GM18520 (cell line): ENCODE measurements at regions not wholly inside any gene's neighbourhood (a gene's known extent, or its start where the extent isn't known, plus 50 kb on each side); places are given as distances from the start of the nearest gene placed in this dataset.
A peak's percentile ranks its signal among the peaks of the same experiment; 100 is the strongest.
"Not testable (repeated sequence)": the region's sequence is repeated elsewhere in the genome, so short reads cannot be mapped to it uniquely, and the experiment has no call there.

Experiments used
- ATAC-seq: cut with Tn5 transposase; IDR thresholded peaks from one replicate; pipeline ENCODE4 v1.9.1; 2021; ENCODE audit not compliant: unreplicated experiment

DNA sequence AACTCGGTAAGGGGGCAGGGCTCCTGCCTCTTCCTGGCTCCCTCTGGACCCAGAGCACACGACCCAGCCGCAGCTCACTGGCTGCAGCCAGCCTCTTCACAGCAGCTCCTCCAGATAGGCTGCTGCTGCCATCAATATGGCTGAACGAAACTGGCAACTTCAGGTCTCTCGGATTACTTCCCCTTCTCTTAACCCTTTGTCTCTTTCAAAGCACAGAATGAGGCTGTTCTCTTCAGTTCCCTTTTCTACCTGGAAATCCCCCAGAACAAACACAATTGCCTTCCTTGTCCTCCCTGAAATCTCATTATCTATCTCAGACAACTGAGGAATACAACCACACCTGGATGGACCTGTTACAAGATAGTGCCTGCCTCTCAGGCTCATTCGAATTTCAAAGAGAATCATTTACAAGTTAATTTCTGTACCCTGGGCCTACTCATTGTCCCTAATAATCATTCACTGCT is 193.4 kb upstream of the MBL2 start:
- peak; percentile 97 for ATAC-seq

DNA sequence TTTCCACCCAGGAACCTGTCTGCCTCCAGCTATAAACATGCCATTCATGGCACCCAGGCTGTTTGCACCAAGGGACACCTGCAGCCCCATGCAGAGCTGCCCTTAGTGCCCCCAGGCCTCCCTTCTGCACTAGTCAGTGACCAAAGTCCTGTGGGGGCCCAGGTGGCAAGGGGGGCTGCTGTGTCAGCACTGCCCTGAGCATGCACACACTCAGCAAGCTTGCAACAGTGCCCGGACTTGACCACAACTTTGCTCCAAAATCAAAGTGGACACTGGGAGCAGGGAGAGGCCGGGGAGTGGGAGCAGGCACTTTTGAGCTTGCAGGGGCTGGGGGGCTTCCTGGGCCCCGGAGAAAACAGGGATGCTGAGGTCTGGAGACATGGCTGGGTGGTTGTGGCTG is 192.9 kb upstream of the MBL2 start:
- ATAC-seq, result no peak

DNA sequence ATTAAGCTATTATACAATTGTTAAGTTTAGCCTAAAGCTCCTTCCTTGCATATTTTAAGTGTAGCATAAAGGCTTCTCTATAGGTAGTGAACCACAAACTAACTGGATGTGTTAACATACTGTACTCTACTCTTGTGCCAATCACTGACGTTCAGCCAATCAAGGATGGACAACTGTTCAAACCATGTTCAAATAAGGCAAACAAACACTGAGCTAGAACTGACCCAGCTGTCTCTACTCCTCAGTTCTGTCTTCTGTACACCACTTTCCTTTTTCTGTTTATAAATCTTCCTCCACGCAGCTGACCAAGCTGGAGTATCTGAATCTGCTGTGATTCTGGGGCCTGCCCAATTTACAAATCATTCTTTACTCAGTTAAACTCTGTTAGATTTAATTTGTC is 188.7 kb upstream of the MBL2 start:
- no peak for ATAC-seq

DNA sequence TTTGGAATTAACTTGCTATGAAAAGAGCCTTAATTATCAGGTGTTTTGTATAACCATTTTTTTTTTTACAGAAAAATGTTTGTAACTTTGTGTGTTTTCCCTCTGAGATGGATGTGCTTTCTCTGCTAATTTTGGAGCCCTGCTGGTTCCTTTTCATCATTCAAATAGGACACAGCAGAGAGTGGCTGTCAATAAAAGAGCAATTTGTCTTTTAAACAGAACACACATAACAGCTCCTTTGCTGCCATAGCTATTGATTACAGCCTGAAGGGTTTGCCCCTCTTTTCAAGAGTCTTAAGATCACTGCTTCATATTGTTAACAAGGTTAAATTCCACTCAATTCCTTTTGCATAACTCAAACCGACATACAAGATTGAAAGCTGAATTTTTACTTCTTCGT is 187.2 kb upstream of the MBL2 start:
- no peak for ATAC-seq

DNA sequence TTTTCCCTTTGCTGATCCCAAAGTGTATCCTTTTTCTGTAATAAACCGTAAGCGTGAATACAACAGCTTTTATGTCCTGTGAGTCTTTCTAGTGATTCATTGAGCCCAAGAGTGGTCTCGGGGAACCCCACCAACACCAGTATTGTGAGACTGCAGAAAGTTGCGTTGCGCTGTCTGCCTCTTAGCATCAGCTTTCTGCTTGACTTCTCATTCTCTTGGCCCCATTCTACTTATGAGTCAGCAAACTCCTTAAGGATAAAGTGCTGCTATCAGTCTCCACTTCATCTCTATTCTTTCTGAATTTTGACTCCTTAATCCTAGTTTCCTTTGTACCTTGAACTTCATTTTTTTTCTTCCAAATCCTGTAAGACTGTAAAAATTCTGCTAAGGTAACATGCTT is 184.3 kb upstream of the MBL2 start:
- ATAC-seq, result no peak

DNA sequence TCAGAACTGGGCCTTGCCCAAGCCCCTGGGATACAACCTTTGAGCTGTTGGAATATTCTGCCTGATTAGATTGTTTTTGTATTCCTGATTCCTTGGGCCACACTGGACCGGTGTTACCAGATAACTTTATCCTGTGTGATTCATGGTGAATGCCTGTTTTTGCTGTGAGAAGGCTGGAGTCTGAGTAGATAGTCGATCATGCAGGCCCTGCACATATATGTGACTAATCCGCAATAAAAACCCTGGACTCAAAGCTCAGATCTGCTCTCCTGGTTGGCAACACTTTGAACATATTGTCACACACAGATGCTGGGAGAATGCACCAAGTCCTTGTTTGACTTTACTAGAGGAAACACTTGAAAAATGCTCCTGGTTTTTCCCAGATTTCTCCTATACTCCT is 183.9 kb upstream of the MBL2 start:
- no peak for ATAC-seq

DNA sequence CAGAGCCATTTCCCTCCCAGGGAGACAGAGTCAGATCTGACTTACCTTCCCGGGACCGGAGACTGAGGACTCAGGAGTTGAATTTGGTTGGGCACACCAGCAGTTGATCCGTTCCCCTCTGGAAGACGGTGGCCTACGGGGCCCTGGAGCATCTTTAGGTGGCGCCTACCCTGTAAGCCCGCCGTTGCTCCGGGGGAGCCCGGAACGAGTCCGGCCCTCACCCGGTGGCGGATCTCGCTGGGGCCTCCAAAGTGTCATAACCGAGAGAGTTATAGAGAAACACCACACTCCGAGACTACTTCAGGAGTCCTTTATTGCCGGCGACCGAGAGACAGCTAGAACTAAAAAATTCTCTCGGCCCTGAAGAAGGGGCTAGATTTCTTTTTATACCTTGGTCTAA is 182.8 kb upstream of the MBL2 start:
- ATAC-seq, result no peak

DNA sequence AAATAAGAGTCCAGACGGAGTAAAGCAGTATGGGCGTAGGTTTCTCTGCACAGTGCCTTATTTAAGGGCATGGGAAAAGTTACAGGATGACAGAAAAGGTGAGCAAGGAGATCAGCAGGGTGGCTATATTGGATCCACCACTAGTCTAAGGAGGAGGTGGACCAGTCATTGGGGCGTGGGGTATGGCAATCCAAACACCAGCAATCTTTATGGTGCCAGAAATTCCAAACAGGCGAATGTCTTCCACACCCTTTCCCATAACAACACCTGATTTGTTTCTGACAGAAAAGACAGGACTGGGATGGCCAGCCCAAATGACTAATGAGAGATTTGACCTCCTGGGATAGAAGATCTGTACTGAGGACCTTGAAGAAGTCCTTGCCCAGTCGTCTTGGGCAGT is 181.8 kb upstream of the MBL2 start:
- no peak for ATAC-seq

DNA sequence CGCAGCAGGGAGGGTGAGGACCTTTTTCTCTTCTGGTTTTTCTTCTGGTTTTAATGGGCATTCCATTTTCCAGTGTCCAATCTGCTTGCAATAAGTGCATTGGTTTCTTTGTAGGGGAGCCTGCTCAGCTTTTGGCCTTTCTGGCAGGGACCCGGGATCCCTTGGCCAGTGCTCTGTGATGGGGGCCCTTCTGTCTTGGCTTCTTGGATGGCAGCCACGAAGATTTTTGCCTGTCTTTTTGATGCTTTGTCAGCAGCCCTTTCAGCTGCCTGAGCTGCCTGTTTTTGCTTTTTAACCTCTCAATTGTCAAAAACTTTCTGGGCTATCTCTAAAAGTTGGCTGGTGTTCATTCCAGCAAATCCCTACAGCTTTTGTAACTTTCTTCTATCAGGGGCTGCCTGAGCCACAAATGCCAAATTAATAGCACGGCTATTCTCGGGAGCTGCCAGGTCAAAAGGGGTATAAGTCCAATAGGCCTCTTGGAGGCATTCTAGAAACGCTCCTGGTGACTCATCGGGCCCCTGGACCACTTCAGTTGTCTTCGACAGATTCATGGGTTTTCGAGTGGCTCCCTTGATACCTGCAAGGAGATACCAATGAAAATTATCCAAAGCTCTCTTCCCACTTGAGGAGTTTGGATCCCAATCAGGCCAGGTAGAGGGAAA is 179.9 kb upstream of the MBL2 start:
- no peak for ATAC-seq

DNA sequence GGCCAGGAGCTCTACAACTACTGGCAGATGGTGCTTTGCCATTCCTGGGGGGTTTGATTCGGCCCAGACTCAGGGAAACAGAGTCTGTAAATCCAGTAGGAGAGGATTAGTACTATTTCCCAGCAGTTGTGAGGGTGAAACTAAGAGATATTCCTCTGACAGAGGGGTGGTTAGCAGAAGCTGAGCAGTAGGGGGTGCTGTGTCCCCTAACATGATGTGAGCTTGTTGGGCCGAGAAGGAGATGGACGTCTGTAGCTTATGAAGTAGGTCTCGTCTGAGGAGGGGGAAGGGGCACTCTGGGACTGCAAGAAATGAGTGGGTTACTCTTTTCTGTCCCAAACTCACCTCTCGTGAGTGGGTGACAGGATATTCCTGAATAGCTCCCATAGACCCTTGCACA is 179.2 kb upstream of the MBL2 start:
- ATAC-seq, result no peak

DNA sequence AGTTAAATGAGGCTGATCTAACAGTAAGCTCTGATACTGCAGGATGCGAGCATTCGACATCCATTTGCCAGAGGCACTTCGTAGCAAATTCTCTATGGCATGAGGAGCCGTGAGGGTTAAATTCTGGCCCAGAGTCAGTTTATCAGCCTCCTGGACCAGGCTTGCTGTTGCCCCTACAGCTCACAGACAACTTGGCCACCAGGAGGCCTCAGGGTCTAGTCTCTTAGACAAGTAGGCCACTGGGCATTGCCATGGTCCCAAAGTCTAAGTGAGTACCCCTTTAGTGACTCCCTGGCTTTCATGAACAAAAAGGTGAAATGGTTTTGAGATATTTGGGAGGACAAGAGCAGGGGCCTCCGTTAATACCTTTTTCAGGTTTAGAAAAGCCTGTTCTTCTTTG is 178.0 kb upstream of the MBL2 start:
- ATAC-seq, result no peak

DNA sequence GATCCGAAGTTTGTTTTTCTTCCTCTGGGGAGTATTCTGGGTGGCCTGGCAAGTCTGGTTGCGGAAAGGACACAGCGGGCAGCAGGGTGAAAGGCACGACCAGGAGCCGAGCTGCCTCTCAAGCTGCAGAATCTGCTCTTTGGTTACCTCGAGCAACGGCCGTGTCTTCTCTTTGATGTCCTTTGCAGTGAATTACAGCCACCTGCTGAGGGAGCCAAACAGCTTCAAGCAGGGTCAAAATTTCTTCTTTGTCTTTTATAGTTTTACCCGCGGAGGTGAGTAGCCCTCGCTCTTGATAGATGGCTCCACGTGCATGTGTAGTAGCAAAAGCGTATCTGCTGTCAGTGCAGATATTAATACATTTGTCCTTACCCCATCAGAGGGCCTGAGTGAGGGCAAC is 177.3 kb upstream of the MBL2 start:
- no peak for ATAC-seq

DNA sequence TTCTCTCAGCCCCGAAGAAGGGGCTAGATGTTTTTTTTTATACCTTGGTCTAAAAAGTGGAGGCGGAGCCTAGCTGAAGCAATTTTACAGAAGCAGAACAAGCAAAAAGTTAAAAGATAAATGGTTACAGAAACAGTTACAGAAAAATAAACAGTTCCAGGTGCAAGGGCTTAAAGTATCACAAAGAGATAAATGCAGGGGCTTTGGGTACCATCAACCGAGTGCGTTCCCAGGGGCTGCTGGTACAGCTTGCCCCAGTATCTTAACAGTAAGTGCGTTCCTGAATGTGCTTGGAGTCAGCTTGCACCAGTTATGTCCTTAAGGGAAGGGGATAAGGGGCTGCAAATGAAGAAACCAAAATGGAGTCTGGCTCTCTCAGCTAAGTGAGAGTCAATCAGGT is 173.9 kb upstream of the MBL2 start:
- ATAC-seq, result no peak

DNA sequence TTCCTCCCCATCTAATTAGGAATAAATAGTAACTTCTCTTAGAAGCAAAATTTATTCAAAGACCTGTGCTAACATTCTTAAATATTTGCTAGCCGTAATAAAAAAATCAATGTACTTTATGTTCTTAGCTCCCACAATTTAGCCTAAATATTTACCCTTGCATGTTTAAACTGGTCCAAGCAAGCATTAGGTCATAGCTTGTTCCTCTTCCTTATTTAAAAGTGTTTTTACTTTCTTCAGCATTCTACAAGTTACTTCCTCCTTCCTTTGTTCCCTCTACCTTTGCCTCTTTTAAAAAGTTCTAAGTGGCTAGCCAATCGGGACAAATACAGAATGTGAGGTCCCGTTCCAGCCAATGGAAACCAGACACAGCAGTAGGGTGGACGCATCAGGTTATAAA is 172.9 kb upstream of the MBL2 start:
- ATAC-seq, result not testable (repeated sequence)

DNA sequence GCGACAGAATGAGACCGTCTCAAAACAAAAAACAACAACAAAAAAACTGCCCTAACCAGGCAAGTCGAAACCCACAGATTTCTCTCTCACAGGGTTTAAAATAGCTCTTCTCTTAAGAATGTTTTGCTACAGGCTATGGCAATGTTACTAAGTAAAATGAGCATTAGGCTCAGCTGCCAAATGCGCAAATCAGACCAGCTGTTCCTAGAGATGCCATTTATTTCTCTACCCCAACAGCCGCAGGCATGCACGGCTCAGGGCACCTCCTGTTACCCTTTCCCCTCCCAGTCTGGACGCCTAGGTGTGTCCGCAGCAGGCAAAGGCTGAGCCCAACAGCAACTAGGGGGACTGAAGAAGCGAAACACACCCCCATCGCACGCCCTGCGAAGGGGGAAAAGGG is 168.3 kb upstream of the MBL2 start:
- no peak for ATAC-seq

DNA sequence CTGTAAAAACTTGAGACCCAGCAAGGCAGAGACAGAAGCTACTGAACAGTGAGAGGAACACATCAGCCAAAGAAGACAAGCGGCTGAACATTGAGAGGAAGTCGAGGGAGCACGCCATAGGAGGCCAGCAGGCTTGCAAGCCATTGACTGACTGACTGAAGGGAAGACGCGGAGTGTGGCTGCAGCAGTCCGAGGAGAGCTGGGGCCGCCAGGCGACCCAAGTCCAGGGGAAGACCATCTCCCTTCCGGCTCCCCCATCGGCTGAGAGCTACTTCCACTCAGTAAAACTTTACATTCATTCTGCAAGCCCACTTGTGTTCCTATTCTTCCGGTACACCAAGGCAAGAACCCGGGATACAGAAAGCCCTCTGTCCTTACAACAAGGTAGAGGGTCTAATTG is 167.3 kb upstream of the MBL2 start:
- no peak for ATAC-seq

DNA sequence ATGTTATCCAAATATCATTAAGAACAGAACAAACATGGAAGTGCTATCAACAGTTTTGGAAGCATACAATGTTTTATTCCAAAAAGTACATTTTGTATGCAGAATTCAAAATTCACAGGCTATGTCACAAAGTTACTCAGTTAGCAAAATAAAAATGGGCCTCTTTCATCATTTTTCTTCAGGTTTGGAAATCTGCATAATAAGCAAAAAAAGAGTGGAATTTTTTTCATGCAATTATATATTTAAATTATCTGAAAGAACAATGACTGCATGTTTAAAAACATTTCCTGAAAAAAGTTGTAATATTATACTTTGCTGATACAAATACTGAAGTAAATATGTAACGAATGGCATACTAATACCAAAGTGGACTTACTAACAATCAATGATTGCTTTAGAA is 161.2 kb upstream of the MBL2 start:
- ATAC-seq, result no peak

DNA sequence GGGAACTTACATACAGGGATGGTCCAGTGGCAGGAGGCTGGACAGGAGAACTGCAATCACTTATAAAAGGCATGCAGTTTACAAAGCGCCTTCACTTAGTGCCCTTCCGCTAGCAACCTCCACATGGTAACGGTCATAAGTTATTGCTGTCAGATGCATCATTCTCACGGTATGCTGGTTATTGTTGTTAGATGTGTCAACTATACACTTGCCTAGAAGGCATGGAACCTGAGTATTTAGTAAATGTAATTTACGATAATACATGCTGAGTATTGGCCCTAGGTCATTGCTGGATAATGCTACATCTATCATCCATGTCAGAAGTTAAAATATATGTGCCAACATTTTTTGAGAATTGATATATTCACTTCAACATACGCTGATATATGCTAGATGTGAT is 155.1 kb upstream of the MBL2 start:
- ATAC-seq, result no peak

DNA sequence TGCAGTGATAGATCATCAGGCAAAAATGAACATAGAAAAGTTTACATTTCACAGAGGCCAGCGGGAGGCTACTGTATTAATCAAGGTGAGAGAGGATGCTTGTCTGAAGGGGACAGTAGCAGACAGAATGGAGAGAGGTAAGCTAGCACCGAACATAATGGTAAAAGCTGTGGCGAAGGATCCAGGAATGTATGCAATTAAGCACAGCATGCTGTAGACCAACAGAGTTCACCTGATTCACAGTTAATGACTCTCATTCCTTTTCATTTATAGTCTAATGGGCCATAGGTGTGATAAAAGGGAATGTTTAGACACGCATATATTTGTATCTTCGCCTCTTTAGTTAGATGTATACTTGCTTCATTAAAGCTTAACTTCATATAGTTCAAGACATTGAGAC is 150.9 kb upstream of the MBL2 start:
- no peak for ATAC-seq

DNA sequence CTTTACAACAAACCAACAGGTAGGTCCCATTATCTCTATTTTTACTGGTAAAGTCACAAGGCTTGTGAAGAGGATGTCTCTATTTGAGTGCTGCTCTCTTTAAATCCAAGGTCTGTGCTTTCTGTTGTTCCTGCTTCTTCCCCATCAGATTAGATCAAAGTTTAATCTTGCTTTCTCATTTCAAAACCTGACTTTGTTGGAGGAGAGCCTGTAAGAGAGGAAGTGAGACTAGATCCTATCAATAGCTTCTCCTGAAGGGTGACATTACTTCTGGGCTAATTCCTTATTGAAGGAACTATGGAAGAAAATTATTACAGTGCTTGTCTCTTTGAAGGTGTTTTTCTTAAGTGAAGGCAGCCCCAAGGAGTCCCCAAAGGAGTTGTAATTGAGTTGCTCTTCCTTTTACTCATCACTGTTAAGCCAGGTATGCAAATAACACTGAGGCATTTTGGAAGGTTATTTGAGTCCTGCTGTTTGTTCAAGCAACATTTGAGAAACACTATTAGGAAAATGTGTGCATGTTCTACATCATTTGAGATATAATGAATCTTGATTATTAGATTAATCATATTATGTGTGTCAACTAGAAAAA is 146.2 kb upstream of the MBL2 start:
- no peak for ATAC-seq

DNA sequence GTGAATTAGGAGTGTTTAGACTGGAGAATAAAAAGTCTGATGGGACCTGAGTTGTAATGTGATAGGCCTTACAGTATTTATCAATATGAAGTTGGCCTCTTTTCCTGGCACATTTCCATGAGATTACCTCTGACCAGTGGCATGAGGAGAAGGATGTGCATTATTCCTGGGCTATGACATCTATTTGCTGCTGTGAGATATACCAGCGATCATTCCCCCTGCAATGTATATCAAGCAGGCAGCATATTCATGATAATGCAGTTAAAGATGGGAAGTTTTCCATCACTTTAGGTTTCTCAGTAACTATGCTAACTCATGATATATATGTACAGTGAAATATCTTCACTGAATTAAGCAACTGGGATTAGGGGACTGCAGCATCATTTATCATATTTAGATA is 142.8 kb upstream of the MBL2 start:
- no peak for ATAC-seq

DNA sequence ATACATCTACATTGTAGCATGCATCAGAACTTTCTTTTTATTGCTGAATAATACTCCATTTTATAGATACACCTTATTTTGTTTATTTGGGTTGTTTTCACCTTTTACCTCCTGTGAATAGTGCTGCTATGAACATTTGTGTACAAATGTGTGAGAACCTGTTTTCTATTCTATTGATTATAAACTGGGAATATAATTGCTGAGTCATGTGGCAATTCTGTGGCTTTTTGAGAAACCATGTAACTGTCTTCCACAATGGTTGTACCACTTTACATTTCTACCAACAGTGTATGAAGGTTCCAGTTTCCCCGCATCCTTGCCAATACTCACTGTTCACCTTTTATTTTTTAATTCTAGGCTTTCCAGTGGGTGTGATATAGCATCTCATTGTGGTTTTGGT is 138.6 kb upstream of the MBL2 start:
- no peak for ATAC-seq

DNA sequence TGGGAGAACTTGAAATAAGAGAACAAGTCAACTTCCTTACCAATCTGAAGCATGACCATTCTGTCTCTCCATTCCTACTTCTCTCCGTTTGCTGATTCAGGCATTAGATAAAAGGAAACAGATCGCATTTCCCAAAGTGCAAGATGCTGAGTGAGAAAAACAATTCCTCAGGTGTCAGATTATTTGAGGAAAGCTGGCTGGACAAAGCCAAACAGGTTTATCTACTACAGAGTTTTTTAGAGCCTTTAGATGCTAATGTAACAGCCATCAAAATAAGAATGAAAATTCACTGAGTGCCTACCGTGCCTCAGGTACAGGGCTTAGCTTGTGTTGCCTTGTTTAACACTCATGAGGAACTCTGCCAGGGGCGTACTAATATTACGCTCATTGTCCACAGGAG is 135.9 kb upstream of the MBL2 start:
- no peak for ATAC-seq
